GM23338 (cell line): ENCODE measurements at regions not wholly inside any gene's neighbourhood (a gene's known extent, or its start where the extent isn't known, plus 50 kb on each side); places are given as distances from the start of the nearest gene placed in this dataset.

ENCODE experiments used
- ATAC-seq: fragments of 200-7000 bp; cut with Tn5 transposase; 3 replicates; pipeline ENCODE4 v1.9.1; 2020
- DNase-seq: peaks from one replicate; pipeline ENCODE4 v3.0.0-alpha.2; 2015; ENCODE audit warnings: low spot score
- H2AFZ ChIP-seq: fragments of 200-600 bp; sonication (generic); 2 replicates; pipeline ENCODE4 v1.8.0; 2016; ENCODE audit warnings: antibody characterized with exemption, mild to moderate bottlenecking, moderate library complexity
- H3F3A ChIP-seq: fragments of 200-600 bp; sonication (generic); replicated peaks from 2 replicates; pipeline ENCODE4 v1.8.0; 2017; ENCODE audit warnings: antibody characterized with exemption, mixed run types, low read depth
- H3K27ac ChIP-seq: fragments of 200-600 bp; sonication (generic); 2 replicates; pipeline ENCODE4 v1.6.1; 2016; ENCODE audit warnings: low read depth
- H3K27me3 ChIP-seq: fragments of 200-600 bp; sonication (generic); 2 replicates; pipeline ENCODE4 v1.8.0; 2016; ENCODE audit warnings: mild to moderate bottlenecking, mixed run types, moderate library complexity; ENCODE audit not compliant: insufficient read depth
- H3K36me3 ChIP-seq: fragments of 200-600 bp; sonication (generic); 2 replicates; pipeline ENCODE4 v1.8.0; 2016; ENCODE audit warnings: mild to moderate bottlenecking; ENCODE audit not compliant: insufficient read depth
- H3K4me1 ChIP-seq: fragments of 200-600 bp; sonication (generic); 2 replicates; pipeline ENCODE4 v1.8.0; 2016; ENCODE audit warnings: mild to moderate bottlenecking, moderate library complexity; ENCODE audit not compliant: insufficient read depth
- H3K4me2 ChIP-seq: fragments of 200-600 bp; sonication (generic); 2 replicates; pipeline ENCODE4 v1.7.1; 2017; ENCODE audit warnings: mixed run types
- H3K4me3 ChIP-seq: fragments of 200-600 bp; sonication (generic); 2 replicates; pipeline ENCODE4 v1.6.1; 2016; ENCODE audit warnings: mixed run types
- H3K79me2 ChIP-seq: fragments of 200-600 bp; sonication (generic); replicated peaks from 2 replicates; pipeline ENCODE4 v1.8.0; 2017; ENCODE audit warnings: mild to moderate bottlenecking; ENCODE audit not compliant: insufficient read depth
- H3K9me2 ChIP-seq: fragments of 200-600 bp; sonication (generic); 2 replicates; pipeline ENCODE4 v1.8.0; 2017; ENCODE audit not compliant: insufficient read depth
- H4K20me1 ChIP-seq: fragments of 200-600 bp; sonication (generic); replicated peaks from 2 replicates; pipeline ENCODE4 v1.8.0; 2017; ENCODE audit warnings: mild to moderate bottlenecking; ENCODE audit not compliant: insufficient read depth
- H3K27ac Mint-ChIP-seq: 2 replicates; pipeline ENCODE4 v1.8.0; 2020; ENCODE audit warnings: inconsistent platforms, mild to moderate bottlenecking, moderate library complexity, mixed read lengths
- H3K27me3 Mint-ChIP-seq: 3 replicates; pipeline ENCODE4 v1.8.0; 2022; ENCODE audit warnings: low read depth, mild to moderate bottlenecking, moderate library complexity, mixed read lengths, inconsistent platforms; ENCODE audit not compliant: insufficient read depth, poor library complexity
- H3K36me3 Mint-ChIP-seq: 3 replicates; pipeline ENCODE4 v1.8.0; 2021; ENCODE audit warnings: low read depth, mild to moderate bottlenecking, inconsistent platforms, moderate library complexity, mixed read lengths
- H3K4me1 Mint-ChIP-seq: 3 replicates; pipeline ENCODE4 v1.8.0; 2020; ENCODE audit warnings: mild to moderate bottlenecking, inconsistent platforms, mixed read lengths
- H3K4me3 Mint-ChIP-seq: 3 replicates; pipeline ENCODE4 v1.8.0; 2021; ENCODE audit warnings: moderate library complexity, mild to moderate bottlenecking, inconsistent platforms, mixed read lengths
- H3K9me3 Mint-ChIP-seq: 3 replicates; pipeline ENCODE4 v1.8.0; 2020; ENCODE audit warnings: moderate library complexity, mild to moderate bottlenecking, inconsistent platforms, mixed read lengths
- CTCF ChIP-seq, 2 experiments: fragments of 200-600 bp in 1 of 2; sonication (generic) in 1 of 2; conservative IDR thresholded peaks; 2 replicates each; pipeline versions ENCODE4 v1.5.1 to v1.6.1; 2016 to 2017; ENCODE audit warnings: antibody characterized with exemption in 2 of 2, low read depth in 2 of 2, mild to moderate bottlenecking in 2 of 2, moderate library complexity in 1 of 2
- EZH2 ChIP-seq: fragments of 200-600 bp; sonication (generic); IDR thresholded peaks from one replicate; pipeline ENCODE4 v1.8.0; 2017; ENCODE audit warnings: antibody characterized with exemption, mild to moderate bottlenecking, low read depth; ENCODE audit not compliant: unreplicated experiment
- EZH2phosphoT487 ChIP-seq: fragments of 200-600 bp; sonication (generic); IDR thresholded peaks from one replicate; pipeline ENCODE4 v1.8.1; 2018; ENCODE audit warnings: antibody characterized with exemption; ENCODE audit not compliant: unreplicated experiment
- NANOG ChIP-seq: IDR thresholded peaks from 2 replicates; pipeline ENCODE4 v1.6.1; 2016; ENCODE audit warnings: antibody characterized with exemption, borderline replicate concordance
- REST ChIP-seq: IDR thresholded peaks from one replicate; pipeline ENCODE4 v1.6.1; 2018; ENCODE audit warnings: antibody characterized with exemption; ENCODE audit not compliant: unreplicated experiment
- ZNF331 ChIP-seq: fragments of 250-450 bp; sonication (Bioruptor Pico); IDR thresholded peaks from 2 replicates; pipeline ENCODE4 v1.5.0; 2020; ENCODE audit warnings: low read depth, mild to moderate bottlenecking, moderate library complexity
- TF ChIP-seq, protein P1 (sequence below): fragments of 250-450 bp; sonication (Bioruptor Pico); IDR thresholded peaks from 2 replicates; pipeline ENCODE4 v1.5.0; 2020; ENCODE audit warnings: mild to moderate bottlenecking, moderate library complexity
- TF ChIP-seq, protein P2 (sequence below): IDR thresholded peaks from 2 replicates; pipeline ENCODE4 v1.6.1; 2016; ENCODE audit warnings: antibody characterized with exemption

- no peaks in the 10 kb centered on the region for H3K9me3 Mint-ChIP-seq
- H3K4me2 ChIP-seq = no peak overlapping the region
- TF ChIP-seq CTCF (conservative IDR thresholded peaks at IDR 0.05; ENCODE audit: low read depth in 2 of 2) (no peak), EZH2phosphoT487 (no peak), ZNF331 (no peak), EZH2 (no peak), REST (no peak), NANOG (no peak)
- TF ChIP-seq, protein P1, sequence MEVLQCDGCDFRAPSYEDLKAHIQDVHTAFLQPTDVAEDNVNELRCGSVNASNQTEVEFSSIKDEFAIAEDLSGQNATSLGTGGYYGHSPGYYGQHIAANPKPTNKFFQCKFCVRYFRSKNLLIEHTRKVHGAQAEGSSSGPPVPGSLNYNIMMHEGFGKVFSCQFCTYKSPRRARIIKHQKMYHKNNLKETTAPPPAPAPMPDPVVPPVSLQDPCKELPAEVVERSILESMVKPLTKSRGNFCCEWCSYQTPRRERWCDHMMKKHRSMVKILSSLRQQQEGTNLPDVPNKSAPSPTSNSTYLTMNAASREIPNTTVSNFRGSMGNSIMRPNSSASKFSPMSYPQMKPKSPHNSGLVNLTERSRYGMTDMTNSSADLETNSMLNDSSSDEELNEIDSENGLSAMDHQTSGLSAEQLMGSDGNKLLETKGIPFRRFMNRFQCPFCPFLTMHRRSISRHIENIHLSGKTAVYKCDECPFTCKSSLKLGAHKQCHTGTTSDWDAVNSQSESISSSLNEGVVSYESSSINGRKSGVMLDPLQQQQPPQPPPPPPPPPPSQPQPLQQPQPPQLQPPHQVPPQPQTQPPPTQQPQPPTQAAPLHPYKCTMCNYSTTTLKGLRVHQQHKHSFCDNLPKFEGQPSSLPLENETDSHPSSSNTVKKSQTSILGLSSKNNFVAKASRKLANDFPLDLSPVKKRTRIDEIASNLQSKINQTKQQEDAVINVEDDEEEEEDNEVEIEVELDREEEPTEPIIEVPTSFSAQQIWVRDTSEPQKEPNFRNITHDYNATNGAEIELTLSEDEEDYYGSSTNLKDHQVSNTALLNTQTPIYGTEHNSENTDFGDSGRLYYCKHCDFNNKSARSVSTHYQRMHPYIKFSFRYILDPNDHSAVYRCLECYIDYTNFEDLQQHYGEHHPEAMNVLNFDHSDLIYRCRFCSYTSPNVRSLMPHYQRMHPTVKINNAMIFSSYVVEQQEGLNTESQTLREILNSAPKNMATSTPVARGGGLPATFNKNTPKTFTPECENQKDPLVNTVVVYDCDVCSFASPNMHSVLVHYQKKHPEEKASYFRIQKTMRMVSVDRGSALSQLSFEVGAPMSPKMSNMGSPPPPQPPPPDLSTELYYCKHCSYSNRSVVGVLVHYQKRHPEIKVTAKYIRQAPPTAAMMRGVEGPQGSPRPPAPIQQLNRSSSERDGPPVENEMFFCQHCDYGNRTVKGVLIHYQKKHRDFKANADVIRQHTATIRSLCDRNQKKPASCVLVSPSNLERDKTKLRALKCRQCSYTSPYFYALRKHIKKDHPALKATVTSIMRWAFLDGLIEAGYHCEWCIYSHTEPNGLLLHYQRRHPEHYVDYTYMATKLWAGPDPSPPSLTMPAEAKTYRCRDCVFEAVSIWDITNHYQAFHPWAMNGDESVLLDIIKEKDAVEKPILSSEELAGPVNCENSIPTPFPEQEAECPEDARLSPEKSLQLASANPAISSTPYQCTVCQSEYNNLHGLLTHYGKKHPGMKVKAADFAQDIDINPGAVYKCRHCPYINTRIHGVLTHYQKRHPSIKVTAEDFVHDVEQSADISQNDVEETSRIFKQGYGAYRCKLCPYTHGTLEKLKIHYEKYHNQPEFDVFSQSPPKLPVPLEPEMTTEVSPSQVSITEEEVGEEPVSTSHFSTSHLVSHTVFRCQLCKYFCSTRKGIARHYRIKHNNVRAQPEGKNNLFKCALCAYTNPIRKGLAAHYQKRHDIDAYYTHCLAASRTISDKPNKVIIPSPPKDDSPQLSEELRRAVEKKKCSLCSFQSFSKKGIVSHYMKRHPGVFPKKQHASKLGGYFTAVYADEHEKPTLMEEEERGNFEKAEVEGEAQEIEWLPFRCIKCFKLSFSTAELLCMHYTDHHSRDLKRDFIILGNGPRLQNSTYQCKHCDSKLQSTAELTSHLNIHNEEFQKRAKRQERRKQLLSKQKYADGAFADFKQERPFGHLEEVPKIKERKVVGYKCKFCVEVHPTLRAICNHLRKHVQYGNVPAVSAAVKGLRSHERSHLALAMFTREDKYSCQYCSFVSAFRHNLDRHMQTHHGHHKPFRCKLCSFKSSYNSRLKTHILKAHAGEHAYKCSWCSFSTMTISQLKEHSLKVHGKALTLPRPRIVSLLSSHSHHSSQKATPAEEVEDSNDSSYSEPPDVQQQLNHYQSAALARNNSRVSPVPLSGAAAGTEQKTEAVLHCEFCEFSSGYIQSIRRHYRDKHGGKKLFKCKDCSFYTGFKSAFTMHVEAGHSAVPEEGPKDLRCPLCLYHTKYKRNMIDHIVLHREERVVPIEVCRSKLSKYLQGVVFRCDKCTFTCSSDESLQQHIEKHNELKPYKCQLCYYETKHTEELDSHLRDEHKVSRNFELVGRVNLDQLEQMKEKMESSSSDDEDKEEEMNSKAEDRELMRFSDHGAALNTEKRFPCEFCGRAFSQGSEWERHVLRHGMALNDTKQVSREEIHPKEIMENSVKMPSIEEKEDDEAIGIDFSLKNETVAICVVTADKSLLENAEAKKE (CRISPR knock-in tag) = no peak
- TF ChIP-seq, protein P2, sequence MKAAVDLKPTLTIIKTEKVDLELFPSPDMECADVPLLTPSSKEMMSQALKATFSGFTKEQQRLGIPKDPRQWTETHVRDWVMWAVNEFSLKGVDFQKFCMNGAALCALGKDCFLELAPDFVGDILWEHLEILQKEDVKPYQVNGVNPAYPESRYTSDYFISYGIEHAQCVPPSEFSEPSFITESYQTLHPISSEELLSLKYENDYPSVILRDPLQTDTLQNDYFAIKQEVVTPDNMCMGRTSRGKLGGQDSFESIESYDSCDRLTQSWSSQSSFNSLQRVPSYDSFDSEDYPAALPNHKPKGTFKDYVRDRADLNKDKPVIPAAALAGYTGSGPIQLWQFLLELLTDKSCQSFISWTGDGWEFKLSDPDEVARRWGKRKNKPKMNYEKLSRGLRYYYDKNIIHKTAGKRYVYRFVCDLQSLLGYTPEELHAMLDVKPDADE = no peak
Observed at GRCh38 chr4:111399623-111400022, 745.6 kb upstream of the FAM241A start.

More at GRCh38 chr4:111399623-111400022, 745.6 kb upstream of the FAM241A start:
- H3K27ac Mint-ChIP-seq = no peak overlapping the region
- DNase-seq = no peak
- no peaks in the 10 kb centered on the region for H3K36me3 ChIP-seq
- no peaks in the 10 kb centered on the region for H3K9me2 ChIP-seq
- no peaks in the 10 kb centered on the region for H3K4me1 ChIP-seq
- no peak overlapping the region for H3K27ac ChIP-seq
- H2AFZ ChIP-seq = no peak overlapping the region
- no peaks in the 10 kb centered on the region for H4K20me1 ChIP-seq
- H3K27me3 ChIP-seq = no peaks in the 10 kb centered on the region
- H3F3A ChIP-seq = no peaks in the 10 kb centered on the region
- no peaks in the 10 kb centered on the region for H3K36me3 Mint-ChIP-seq
- H3K79me2 ChIP-seq = no peaks in the 10 kb centered on the region
- ATAC-seq = no peak
- no peak overlapping the region for H3K4me3 ChIP-seq
- H3K4me3 Mint-ChIP-seq = no peak overlapping the region
- H3K4me1 Mint-ChIP-seq = no peaks in the 10 kb centered on the region
- no peaks in the 10 kb centered on the region for H3K27me3 Mint-ChIP-seq
